K562 (cell line): ENCODE measurements at regions not wholly inside any gene's neighbourhood (a gene's known extent, or its start where the extent isn't known, plus 50 kb on each side); places are given as distances from the start of the nearest gene placed in this dataset.

Experiments used
- ATAC-seq: fragments of 200-7000 bp; cut with Tn5 transposase; 3 replicates; pipeline ENCODE4 v1.9.1; 2020; ENCODE audit warnings: moderate library complexity
- BruUV-seq: library from RNA; stranded (reverse); fragments of 400-500 nt; replicated peaks from 2 replicates; lab custom pipeline; 2021; lab: Mats Ljungman, UMichigan
- CTCF ChIA-PET: fragments of 300-600 bp; formaldehyde crosslinking; extraction: SDS; loops from one replicate; lab custom pipeline; 2021; ENCODE audit warnings: low intra/inter-chr PET ratio; lab: Yijun Ruan, JAX
- POLR2A ChIA-PET: fragments of 300-600, 350-650 bp; sonication (Branson Sonifier 250); formaldehyde crosslinking; extraction: SDS; loops from one replicate; lab custom pipeline; 2021; ENCODE audit warnings: antibody characterized with exemption, inconsistent platforms; lab: Yijun Ruan, JAX
- DNase-seq, 4 experiments: peaks; one replicate each; pipeline versions ENCODE4 v3.0.0 to v3.0.0-alpha.2; 2011 to 2018; ENCODE audit warnings: low spot score in 3 of 4, mixed read lengths in 3 of 4; ENCODE audit errors: extremely low read depth in 1 of 4
- FAIRE-seq: peaks from 2 replicates; lab custom pipeline; 2011; peaks lifted over from hg19 to GRCh38; lab: Jason Lieb, UNC
- H2AFZ ChIP-seq: 2 replicates; pipeline ENCODE4 v1.6.0; 2011; ENCODE audit warnings: low read depth, low read length, control low read depth, inconsistent platforms
- H3K27ac ChIP-seq: fragments of 200-600 bp; 3 replicates; pipeline ENCODE4 v1.8.0; 2011; ENCODE audit warnings: low read depth, mild to moderate bottlenecking, control low read depth, inconsistent platforms, low read length, moderate library complexity, mixed read lengths; ENCODE audit errors: extremely low read depth
- H3K27me3 ChIP-seq, 2 experiments: fragments of 300-600 bp in 1 of 2; 2 replicates in 1 of 2; 3 replicates in 1 of 2; pipeline versions ENCODE4 v1.6.0 to v1.8.0; 2011; ENCODE audit warnings: inconsistent platforms in 2 of 2, low read length in 2 of 2, mild to moderate bottlenecking in 1 of 2, mixed read lengths in 1 of 2, moderate library complexity in 1 of 2; ENCODE audit not compliant: control insufficient read depth in 2 of 2, insufficient read depth in 2 of 2
- H3K36me3 ChIP-seq: fragments of 300-600 bp; 3 replicates; pipeline ENCODE4 v1.8.0; 2011; ENCODE audit warnings: mild to moderate bottlenecking, low read length, inconsistent platforms; ENCODE audit not compliant: control insufficient read depth, insufficient read depth
- H3K4me1 ChIP-seq, 2 experiments: fragments of 200-600 bp in 1 of 2; replicated peaks in 1 of 2; 2 replicates in 1 of 2; 3 replicates in 1 of 2; pipeline versions ENCODE4 v1.5.1 to v1.8.0; 2011; ENCODE audit warnings: inconsistent platforms in 2 of 2, low read length in 2 of 2, mild to moderate bottlenecking in 1 of 2, mixed read lengths in 1 of 2, moderate library complexity in 1 of 2; ENCODE audit not compliant: control insufficient read depth in 2 of 2, insufficient read depth in 2 of 2
- H3K4me2 ChIP-seq: 2 replicates; pipeline ENCODE4 v1.6.1; 2011; ENCODE audit warnings: low read length, control low read depth, inconsistent platforms, mixed read lengths; ENCODE audit not compliant: insufficient read depth
- H3K4me3 ChIP-seq: fragments of 200-600 bp; sonication (generic), shearing (Covaris generic); 2 replicates; pipeline ENCODE4 v1.5.1; 2016; ENCODE audit warnings: control low read depth, inconsistent platforms
- H3K79me2 ChIP-seq: fragments of 200-600 bp; 3 replicates; pipeline ENCODE4 v1.8.0; 2011; ENCODE audit warnings: low read length, inconsistent platforms; ENCODE audit not compliant: control insufficient read depth, insufficient read depth
- H3K9ac ChIP-seq, 2 experiments: 2 replicates each; pipeline versions ENCODE4 v1.6.0 to v1.6.1; 2011; ENCODE audit warnings: low read depth in 2 of 2, low read length in 2 of 2, control low read depth in 1 of 2, inconsistent platforms in 1 of 2, mild to moderate bottlenecking in 1 of 2, mixed read lengths in 1 of 2; ENCODE audit not compliant: insufficient read depth in 1 of 2
- H3K9me1 ChIP-seq: one replicate; pipeline ENCODE4 v1.6.0; 2011; ENCODE audit warnings: inconsistent platforms, mild to moderate bottlenecking, low read length, moderate library complexity; ENCODE audit not compliant: control insufficient read depth, insufficient read depth
- H3K9me3 ChIP-seq: replicated peaks from 2 replicates; pipeline ENCODE4 v1.5.1; 2011; ENCODE audit warnings: low read depth, low read length, inconsistent platforms; ENCODE audit not compliant: control insufficient read depth, insufficient read depth
- H4K20me1 ChIP-seq: replicated peaks from 2 replicates; pipeline ENCODE4 v1.6.1; 2011; ENCODE audit warnings: low read length, inconsistent platforms, mixed read lengths; ENCODE audit not compliant: control insufficient read depth, insufficient read depth
- ARNT ChIP-seq, 2 experiments: fragments of 450-650 bp; IDR thresholded peaks; 2 replicates each; pipeline ENCODE4 v1.6.1; 2016; ENCODE audit warnings: mild to moderate bottlenecking in 1 of 2
- COPS2 ChIP-seq: fragments of 450-650 bp; conservative IDR thresholded peaks from 2 replicates; pipeline ENCODE4 v1.6.1; 2016; ENCODE audit warnings: mild to moderate bottlenecking, moderate library complexity
- MAZ ChIP-seq, 2 experiments: fragments of 450-650 bp in 1 of 2; sonication (generic) in 1 of 2; formaldehyde crosslinking; IDR thresholded peaks in 1 of 2; conservative IDR thresholded peaks in 1 of 2; 2 replicates each; pipeline versions ENCODE4 v1.4.0 to v1.5.0; 2020; ENCODE audit warnings: mild to moderate bottlenecking in 1 of 2, missing genetic modification reagents in 1 of 2
- PCBP1 ChIP-seq: fragments of 200-400 bp; formaldehyde crosslinking; IDR thresholded peaks from 2 replicates; pipeline ENCODE4 v1.6.1; 2018; ENCODE audit warnings: mild to moderate bottlenecking, low read depth, low read length; ENCODE audit not compliant: poor library complexity, severe bottlenecking
- PURB ChIP-seq: sonication (generic); formaldehyde crosslinking; IDR thresholded peaks from 2 replicates; pipeline ENCODE4 v1.9.0; 2021; ENCODE audit warnings: low read depth, mild to moderate bottlenecking, missing genetic modification reagents
- SMARCA4 ChIP-seq: fragments of 450-650 bp; IDR thresholded peaks from 2 replicates; pipeline ENCODE4 v1.6.1; 2016
- SOX6 ChIP-seq: fragments of 450-650 bp; IDR thresholded peaks from 2 replicates; pipeline ENCODE4 v1.6.1; 2014; ENCODE audit warnings: mild to moderate bottlenecking
- SREBF2 ChIP-seq: sonication (generic); formaldehyde crosslinking; IDR thresholded peaks from 2 replicates; pipeline ENCODE4 v1.4.0; 2020; ENCODE audit warnings: mild to moderate bottlenecking, missing genetic modification reagents
- ZBTB1 ChIP-seq: sonication (generic); formaldehyde crosslinking; IDR thresholded peaks from 2 replicates; pipeline ENCODE4 v1.8.1; 2023; ENCODE audit warnings: missing genetic modification reagents, low read depth, mild to moderate bottlenecking, borderline replicate concordance
- ZFP1 ChIP-seq: fragments of 450-650 bp; formaldehyde crosslinking; IDR thresholded peaks from 2 replicates; pipeline ENCODE4 v1.4.0; 2020; ENCODE audit warnings: mild to moderate bottlenecking, mixed read lengths
- WGBS: fragments of 100-300 bp; shearing (Covaris generic); methylation state at CpG from one replicate; pipeline ENCODE4 v1.1.6; 2016; ENCODE audit warnings: low coverage, mixed read lengths; ENCODE audit not compliant: insufficient coverage; ENCODE audit errors: missing lambda C conversion rate; 5-methylcytosine and 5-hydroxymethylcytosine counted together
- in situ Hi-C: fragments of 300-500 bp; cut with MboI; formaldehyde crosslinking; loops from 4 replicates; pipeline ENCODE4 v1.15.0; 2018; ENCODE audit warnings: inconsistent platforms, mixed read lengths
- intact Hi-C: fragments of 100-400 bp; cut with micrococcal nuclease; formaldehyde crosslinking; loops from 2 replicates; pipeline ENCODE4 v1.14.2; 2022
- TF ChIP-seq, protein P1 (sequence below): IDR thresholded peaks from 3 replicates; pipeline ENCODE4 v1.6.1; 2011; ENCODE audit warnings: borderline replicate concordance, mild to moderate bottlenecking; ENCODE audit not compliant: insufficient read length, insufficient read depth

GRCh38 chr15:95836536-95836935, 494.0 kb upstream of the NR2F2 start (continued):
- no peak for TF ChIP-seq SMARCA4
- no peak for TF ChIP-seq MAZ (CRISPR knock-in tag; conservative IDR thresholded peaks at IDR 0.05 in 1 of 2, IDR thresholded peaks at IDR 0.05 in 1 of 2)
- TF ChIP-seq SREBF2 (CRISPR knock-in tag), result no peak
- TF ChIP-seq PCBP1, result no peak
- TF ChIP-seq COPS2, result no peak
- no peak for TF ChIP-seq ZBTB1 (CRISPR knock-in tag)
- TF ChIP-seq ZFP1 (CRISPR knock-in tag), result no peak
- no peak for TF ChIP-seq PURB (CRISPR knock-in tag)

DNA sequence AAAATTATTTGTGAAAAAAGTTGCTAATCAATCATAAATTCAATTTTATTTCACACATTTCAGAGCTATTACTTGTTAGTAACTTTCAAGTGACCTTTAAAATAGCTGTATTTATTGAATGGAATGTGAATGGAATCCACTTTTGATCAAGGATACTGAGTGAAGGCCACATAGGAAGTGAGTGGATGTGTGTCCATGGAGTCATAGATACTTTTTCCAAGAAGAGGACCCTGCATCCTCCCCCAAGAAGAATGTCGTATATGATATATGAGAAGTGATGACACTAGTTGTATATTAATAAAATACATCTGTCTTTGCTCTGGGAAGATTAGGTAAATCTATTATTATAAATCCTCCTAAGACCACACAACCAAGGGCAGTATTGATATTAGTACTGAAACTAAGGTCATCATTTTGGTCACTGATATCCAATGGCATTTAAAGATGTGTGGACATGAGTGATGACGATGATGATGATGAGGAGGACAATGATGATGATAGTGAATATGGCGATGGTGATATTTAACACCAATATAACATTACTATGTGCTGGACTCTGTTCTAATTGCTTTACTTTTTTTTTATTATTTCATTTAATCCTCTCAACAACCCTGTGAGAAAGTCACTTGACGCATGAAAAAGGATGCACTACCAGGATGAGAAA, 493.0 kb upstream of the NR2F2 start:
- no TSS peak for BruUV-seq
- Histone ChIP-seq H4K20me1 (no peaks in the 10 kb centered on the region), H3K9me1 (no peaks in the 10 kb centered on the region), H3K4me1 (no peaks in the 10 kb centered on the region), H3K9me3 (no peaks in the 10 kb centered on the region), H3K36me3 (no peaks in the 10 kb centered on the region), H3K4me3 (no peak overlapping the region), H3K27ac (no peak overlapping the region), H3K27me3 (no peaks in the 10 kb centered on the region), H2AFZ (no peak overlapping the region), H3K4me2 (no peak overlapping the region), H3K9ac (no peak overlapping the region), H3K79me2 (no peaks in the 10 kb centered on the region)
- WGBS, result 86% methylated on average over 4 of the region's 4 CpGs
- CTCF ChIA-PET, result no interaction called here
- FAIRE-seq, result no peak
- no peak for ATAC-seq
- in situ Hi-C loops, result no loop called here
- TF ChIP-seq, protein P1, sequence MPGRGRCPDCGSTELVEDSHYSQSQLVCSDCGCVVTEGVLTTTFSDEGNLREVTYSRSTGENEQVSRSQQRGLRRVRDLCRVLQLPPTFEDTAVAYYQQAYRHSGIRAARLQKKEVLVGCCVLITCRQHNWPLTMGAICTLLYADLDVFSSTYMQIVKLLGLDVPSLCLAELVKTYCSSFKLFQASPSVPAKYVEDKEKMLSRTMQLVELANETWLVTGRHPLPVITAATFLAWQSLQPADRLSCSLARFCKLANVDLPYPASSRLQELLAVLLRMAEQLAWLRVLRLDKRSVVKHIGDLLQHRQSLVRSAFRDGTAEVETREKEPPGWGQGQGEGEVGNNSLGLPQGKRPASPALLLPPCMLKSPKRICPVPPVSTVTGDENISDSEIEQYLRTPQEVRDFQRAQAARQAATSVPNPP, result no peak
- TF ChIP-seq SOX6, result no peak
- TF ChIP-seq ARNT (IDR thresholded peaks at IDR 0.05), result no peak
- no peak for TF ChIP-seq PCBP1
- no peak for DNase-seq
- POLR2A ChIA-PET, result no interaction called here
- intact Hi-C loops, result no loop called here
